ENCODE measurements at regions not wholly inside any gene's neighbourhood (a gene's known extent, or its start where the extent isn't known, plus 50 kb on each side); places are given as distances from the start of the nearest gene placed in this dataset.

DNA sequence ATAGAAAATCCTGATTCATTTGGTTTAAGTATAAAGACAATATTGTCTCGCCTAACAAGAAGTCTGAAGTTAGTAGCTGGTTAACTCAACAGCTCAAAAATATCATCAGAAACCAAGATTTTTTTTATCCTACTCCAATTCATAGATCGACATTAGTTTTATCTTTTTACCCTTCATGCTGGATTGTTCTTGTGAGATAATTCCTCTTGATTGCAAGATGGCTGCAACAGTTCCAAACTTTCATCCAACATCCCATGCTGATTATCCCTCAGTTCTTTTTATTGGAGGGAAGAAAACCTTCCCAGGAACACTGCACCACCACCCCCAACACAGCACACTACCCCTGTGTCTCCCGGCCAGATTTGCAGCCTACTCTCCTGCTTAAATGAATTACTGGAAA, 370.2 kb upstream of the RAB6C start:
- no peak for DNase-seq (ENCODE audit: low read depth, low spot score)

DNA sequence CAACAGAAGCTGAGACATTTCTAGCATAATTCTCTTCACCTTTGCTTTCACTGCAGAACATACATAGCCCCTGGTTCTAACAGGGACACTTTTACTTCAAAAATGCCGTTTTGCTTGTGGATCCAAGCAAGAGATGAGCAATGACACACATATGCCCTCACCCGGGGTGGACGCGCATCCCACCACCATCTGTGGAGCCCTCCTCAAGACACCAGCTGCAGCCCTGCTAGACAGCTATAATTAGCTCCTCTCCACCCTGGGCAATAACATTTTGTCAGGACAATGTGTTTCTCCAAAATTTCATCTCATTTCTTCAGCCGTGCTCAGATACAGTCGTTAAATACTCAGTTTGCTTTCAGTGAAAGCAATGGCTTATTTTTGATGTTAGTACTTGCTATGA, 368.7 kb upstream of the RAB6C start:
- DNase-seq (ENCODE audit: low read depth, low spot score): no peak

DNA sequence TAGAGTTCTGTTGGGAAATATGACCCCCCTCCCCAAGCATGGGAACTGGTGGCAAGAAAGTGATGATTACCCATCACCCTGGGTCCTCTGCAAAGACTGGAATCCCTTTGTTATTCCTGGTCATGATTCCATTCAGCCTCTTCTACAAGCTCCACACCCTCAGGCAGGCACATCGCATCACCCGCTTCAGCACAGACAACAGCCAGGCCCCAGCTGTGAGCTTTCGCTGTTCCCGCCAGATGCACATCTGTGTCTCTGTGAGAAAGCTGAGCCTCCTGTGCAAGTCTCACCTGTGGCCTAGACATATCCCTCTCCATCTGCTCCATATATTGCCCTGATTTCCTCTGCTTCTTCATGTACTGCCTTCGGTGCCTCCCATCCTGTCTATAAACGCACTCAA, 368.0 kb upstream of the RAB6C start:
- DNase-seq (ENCODE audit: low read depth, low spot score): no peak

DNA sequence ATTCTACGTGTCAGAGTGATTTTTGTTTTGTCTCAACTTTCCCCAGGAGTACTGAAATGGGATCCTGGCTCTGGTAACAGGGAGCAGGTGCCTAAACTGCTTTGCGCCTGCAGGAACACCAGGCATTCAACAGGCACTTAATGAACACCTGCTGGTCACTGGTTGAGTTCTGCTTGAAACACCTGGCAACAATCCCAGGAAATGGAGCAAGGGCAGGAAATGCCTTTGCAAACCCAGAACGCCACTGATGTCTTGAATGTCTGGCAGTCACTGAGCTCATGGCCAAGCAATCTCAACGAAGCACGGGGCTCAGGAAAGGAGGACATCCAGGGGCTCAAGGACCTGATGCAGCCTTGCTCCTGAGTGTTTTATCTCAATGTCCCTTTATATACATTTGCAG, 360.0 kb upstream of the RAB6C start:
- DNase-seq (ENCODE audit: low read depth, low spot score): no peak

DNA sequence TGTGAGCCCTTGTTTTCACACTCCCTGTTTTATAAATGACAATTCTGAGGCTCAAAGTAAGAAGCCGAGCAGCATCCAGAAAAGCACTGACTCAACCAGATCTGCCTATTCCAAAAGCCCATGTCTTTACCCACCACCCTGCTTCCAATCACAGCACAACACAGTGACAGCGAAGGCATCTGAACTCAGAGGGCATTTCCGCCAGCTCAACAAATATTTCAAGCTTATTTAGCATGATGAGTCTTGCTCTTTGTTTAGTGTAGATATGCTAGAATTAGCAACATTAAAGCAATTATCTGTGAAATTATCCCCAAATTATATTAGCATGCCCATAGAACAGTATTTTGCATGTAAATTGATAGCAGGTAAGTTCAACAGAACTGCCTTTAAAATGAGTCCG, 359.1 kb upstream of the RAB6C start:
- DNase-seq (ENCODE audit: low read depth, low spot score): no peak

DNA sequence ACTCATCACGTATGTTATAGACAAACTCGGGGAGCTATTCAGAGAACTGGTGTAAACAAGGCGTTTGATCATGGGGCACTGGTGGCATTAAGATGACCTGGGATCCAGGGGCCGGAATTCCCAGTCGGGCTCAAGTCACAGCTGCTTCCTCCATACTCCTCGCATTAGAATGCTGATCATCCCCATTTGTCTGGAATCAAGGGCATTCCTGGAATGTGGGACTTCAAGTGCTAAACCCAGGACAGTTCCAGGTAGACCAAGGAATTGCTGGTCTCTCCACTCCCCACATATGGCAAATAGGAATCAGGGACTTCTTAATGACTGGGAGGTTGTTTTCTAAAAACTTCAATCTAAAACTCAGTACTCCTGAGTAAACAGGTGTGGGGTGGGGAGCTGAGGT, 355.7 kb upstream of the RAB6C start:
- no peak for DNase-seq (ENCODE audit: low read depth, low spot score)

DNA sequence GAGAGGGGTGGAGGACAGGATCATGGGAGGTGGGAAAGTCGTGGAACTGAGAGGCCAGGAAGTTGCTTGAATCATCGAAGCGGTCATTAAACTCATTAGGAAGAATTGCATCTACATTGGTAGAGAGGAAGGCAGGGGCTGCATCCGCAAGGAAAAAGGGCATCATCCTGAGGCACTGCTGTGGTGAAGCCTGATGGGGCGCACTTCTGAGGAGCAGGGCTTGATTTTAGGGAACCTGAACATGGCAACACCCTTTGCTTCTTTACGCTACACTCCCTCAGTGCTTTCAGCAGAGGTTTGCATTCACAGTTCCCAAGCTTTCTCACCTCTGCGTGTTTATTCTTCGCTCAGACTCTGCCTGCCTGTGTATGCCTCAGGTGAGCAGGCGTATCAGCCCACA, 352.0 kb upstream of the RAB6C start:
- no peak for DNase-seq (ENCODE audit: low read depth, low spot score)

DNA sequence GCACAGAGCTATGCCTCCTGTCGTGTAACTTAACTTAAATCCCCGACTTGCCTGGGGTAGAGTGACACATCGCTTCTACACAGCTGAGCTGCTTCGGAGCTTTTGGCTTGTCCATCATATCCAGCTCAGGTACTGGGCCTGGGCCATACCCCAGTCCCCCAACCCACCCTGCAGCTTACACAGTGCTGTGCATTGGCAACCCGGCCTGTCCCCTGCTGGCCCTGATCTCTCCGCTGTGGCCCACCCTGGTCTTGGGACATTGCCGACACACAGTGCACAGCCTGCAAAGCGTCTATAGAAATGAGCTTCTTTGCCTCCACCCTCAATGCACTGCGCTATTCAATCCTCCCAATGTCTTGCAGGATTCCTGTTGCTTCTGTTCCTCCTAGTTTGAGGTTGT, 342.8 kb upstream of the RAB6C start:
- DNase-seq (ENCODE audit: low read depth, low spot score): no peak

DNA sequence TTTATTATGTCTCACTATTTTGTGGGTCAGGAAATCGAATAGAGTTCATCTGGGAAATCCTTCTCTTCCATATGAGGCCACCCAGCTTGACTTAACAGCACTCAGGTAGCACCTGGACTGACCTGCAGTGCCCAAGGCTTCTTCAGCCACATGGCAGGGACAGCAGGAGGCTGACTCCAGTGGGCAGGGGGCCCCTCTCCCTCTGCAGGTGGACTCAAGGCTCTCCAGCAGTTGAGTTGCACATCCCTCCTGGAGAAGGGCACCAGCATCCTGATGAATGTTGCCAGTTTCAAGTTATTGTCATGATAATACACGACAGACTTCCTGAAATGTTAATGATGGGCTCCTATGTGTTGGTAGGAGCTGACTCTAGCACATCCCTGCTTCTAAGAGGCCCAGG, 338.1 kb upstream of the RAB6C start:
- DNase-seq (ENCODE audit: low read depth, low spot score): no peak

DNA sequence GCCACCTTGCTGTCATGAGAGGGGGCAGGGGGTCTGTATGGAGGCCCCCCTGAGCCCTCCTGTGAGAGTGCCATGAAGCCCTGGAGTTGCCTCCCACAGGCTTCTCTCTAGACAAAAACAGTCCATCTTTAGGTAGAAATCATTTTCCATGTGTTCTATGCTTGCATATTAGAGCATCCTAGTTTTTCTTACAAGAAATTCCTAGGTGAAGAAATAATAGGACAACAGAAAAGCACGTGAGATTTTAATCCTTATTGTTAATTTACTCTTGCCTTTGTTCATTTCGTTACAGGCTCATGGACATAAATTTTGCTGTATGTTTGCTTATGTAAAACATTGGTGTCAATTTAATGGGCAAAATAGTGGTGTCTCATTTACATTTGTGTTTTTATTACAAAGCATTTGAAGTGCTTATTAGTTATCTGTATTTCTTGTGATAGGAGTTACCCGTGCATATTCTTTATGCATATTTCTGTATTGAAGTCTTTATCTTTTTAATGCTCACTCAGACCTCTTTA, 336.9 kb upstream of the RAB6C start:
- DNase-seq (ENCODE audit: low read depth, low spot score): no peak

DNA sequence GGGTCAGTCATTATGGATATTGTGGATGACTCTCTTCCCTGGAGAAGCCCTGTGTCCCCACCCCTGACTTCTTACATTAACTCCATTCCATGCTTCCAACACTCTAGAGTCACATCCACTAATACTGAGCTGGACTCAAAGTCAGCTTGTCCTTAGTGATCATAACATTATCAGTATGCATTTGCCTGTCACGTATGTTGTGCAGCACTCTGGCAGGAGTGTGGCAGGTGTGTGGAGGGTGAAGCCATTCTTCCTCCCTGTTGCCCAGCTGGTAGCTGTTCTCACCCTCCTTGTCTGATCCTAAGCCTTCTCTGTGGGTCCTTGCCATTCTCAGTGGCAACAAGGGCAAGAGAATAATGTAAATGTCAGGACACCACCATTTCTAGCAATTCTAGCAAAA, 334.1 kb upstream of the RAB6C start:
- no peak for DNase-seq (ENCODE audit: low read depth, low spot score)

DNA sequence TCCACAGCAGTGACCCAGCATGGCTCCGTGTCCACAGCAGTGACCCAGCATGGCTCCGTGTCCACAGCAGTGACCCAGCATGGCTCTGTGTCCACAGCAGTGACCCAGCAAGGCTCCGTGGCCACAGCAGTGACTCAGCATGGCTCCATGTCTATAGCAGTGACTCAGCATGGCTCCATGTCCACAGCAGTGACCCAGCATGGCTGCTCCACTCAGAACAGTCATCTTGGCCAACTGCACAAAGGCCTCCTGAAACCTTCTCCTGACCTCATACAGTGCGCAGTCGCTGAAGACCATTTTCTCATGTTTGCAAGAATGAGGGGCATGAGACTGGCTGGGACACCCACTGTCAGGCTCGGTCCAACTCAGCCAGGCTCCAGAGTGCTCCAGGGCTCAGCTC, 333.4 kb upstream of the RAB6C start:
- no peak for DNase-seq (ENCODE audit: low read depth, low spot score)

DNA sequence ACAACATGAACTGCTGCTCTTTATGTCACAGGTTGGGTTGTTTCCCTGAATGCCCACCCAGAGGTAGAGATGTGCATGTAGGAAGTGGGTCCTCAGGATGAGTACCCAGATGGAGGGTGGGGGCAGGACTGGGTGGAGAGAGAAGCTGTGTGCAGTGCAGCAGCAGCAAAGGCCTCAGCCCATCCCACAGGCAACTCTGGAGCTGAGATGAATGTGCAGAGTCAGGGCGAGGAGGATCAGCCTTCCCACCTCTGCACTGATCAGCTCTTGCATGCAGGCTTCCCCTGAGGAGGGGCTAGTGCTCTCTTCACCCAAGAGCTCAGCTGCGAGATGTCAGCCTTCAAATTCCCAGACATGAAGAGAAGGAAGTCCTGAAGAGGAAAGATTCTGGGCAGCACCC, 326.2 kb upstream of the RAB6C start:
- DNase-seq (ENCODE audit: low read depth, low spot score): no peak

DNA sequence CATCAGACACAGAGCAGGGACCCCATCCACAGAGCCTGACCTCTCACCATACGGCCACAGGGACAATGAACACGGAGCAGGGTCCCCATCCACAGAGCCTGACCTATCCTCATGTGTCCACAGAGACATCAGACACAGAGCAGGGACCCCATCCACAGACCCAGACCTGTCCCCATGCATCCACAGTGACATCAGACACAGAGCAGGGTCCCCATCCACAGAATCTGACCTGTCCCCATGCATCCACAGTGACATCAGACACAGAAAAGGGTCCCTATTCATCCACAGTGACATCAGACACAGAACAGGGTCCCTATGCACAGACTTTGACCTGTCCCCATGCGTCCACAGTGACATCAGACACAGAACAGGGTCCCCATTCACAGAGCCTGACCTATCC, 325.1 kb upstream of the RAB6C start:
- no peak for DNase-seq (ENCODE audit: low read depth, low spot score)

DNA sequence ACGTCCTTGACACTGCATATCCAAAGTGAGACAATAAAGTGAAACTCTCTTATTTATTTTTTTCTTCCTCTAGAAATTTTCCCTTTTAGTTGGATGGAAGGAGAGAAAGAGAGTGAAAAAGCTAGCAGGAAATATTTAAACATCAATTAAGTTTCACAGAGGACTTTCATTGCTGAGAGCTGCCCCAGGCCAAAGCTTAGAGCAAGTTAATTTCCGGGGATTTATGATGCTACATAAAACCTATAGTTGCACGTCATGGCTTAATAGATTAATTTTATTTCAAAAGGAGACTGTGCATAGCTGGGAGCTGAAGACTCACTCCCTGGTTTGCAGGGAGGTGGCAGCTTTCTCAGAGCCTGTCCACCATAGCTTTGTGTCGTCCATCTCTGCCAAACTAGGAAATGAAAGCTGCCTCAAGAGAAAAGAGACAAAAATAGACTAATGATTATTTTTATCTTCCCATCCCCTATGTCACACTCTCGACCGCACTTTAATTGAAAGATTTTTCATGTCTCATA, 323.3 kb upstream of the RAB6C start:
- DNase-seq (ENCODE audit: low read depth, low spot score): no peak

DNA sequence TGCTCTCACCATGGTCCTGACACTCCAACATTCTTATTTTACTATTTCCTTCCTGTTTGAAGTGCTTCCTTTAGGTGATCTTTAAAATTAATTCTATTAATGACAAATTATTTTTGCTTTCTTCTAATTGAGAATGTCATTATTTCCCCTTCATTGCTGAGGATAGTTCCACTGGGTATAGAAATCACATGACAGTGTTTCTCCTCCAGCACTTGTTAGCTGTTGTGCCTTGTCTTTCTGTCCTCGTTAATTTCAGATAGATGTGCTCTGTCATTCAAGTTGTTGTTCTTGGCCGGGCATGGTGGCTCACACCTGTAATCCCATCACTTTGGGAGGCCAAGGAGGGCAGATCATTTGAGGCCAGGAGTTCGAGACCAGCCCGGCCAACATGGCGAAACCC, 321.0 kb upstream of the RAB6C start:
- DNase-seq (ENCODE audit: low read depth, low spot score): no peak

DNA sequence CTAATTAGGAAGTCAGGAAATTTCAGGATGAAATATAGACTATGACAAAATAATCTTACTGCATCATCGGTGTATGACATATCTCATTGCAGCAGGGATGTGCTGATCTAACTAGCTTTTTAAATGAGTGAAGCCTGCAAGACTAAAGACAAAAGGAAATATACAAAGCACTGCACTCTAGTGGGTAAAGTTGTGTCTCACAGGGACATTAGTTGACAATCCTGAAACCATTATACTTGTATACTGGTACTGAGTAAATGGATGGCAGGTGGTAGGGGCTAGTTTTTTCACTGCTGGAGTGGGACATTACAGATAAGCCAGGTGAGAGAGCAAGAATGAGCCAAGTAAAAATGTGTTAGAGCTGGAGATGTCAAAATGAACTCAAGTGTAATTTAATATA, 317.5 kb upstream of the RAB6C start:
- DNase-seq (ENCODE audit: low read depth, low spot score): no peak

DNA sequence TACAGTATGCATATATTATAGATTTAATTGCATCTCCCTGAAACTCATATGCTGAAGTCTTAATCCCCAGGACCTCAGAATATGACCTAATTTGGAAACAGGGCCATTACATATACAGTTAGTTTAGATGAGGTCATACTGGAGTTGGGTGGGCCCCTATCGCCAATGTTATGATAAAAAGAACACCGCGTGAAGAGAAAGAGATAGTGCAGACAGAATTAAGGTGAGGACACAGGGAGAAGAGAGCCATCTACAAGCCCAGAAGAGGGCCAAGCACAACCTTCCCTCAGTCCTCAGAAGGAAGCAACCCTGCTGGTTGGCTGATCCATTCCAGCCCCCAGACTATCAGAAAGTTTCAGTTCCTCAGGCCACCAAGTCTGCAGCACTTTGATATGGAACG, 311.9 kb upstream of the RAB6C start:
- no peak for DNase-seq (ENCODE audit: low read depth, low spot score)

DNA sequence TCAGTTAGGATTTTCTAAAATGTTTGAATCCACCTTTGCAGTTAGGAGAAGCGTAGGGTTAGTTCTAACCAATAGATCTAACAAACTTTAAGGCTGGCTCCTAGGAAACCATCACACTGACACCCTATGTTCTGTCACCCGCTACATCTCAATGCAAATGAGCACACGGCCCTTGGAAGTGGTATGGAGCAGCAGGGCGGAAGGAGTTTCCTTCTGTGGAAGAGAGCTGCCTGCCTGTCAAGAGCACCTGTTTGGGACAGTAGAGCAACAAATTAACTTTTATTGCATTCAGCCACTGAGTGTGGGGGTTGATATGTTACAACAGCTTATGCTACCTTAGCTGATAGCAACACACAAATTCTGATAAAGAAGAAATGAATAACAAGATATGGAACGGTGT, 306.9 kb upstream of the RAB6C start:
- no peak for DNase-seq (ENCODE audit: low read depth, low spot score)

DNA sequence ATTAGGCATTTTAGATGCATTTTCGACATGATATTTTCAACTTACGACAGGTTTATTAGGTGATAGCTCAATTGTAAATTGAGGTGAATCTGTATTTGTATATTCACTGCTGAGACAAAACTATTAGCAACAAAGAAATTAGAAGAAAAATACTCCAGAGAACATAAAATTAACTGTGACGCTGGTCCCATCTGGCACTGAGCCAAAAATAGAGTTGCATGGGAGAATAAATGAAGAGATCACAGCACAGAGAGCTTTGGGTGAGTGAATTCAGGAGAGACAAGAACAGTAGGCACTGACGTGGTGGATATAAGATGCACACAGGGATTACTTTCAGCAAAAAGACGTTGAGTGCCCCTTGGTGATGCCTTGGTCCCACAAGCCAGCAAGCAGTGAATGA, 306.2 kb upstream of the RAB6C start:
- no peak for DNase-seq (ENCODE audit: low read depth, low spot score)

DNA sequence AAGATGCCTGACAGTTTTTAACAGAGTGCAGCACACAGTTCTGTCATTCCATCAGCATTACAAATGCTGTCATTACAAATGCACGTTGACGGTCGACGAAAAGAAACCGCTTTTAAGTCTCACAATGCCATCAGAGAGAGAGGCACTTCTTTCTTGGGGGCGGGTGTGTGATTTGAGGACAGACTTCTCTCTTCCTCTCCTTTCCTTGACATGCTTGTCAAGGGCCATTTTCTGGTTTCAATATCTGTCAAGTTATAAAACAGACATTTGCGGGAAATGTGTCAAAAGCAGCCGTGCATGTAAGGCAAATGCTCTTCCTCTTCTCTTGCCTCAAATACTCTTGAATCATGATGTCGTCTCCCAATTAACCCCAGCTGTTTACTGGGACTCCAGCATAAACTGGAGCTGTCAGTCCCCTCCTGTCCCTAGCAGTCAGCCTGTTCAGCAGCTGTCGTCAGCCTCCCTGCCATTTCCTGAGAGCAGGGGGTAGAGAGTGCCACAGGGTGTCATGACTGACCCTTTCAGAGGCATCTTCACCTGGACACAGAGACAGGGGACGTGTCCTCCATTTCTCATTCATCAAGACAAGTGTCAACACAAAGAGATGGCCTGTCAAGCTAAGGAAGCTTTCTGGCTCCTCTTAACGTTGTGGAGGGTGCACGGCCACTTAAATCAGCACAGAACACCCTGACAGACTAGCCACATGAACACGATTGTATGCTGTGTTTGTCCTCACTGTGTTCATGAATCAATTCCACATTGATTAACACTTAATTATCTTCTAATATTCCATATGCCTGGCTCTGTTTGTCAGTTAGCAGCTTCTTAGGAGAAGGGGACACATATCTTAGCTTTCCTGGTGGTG, 305.4 kb upstream of the RAB6C start:
- no peak for DNase-seq (ENCODE audit: low read depth, low spot score)

DNA sequence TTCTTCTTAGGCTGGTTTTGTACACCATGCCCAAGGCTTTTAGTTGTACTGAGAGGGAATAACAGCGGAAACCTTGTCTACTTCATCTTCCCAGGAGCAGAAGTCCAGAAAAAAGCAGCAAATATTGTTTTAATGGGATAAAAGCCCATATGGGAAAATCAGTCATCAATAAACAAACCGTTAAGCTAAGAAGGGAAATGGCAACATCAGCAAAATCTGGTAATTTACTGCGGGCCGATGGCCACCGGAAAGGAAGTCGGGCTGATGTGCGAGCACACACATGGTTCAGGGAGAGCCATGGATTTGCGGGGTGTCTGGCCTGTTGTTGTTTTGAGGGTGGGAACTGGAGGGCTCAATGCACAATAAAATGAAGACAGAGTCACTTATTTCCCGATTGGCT, 300.7 kb upstream of the RAB6C start:
- DNase-seq (ENCODE audit: low read depth, low spot score): no peak

DNA sequence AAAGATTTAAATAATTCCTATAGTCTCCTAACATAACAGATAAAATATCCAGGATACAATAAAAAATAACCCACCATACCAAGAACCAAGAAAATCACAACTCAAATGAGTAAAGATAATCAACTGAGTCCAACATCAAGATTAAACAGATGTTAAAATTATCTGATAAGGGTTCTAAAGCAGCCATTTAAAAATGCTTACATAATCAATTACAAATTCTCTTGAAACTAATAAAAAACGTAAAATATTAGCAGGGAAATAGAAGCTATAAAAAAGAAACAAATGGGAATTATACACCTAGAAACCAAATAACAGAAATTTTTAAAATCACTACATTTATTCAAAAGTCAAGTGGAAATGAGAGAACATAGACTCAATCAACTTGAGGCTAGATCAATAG, 297.7 kb upstream of the RAB6C start:
- DNase-seq (ENCODE audit: low read depth, low spot score): no peak

Measured in smooth muscle cell of the brain vasculature (primary cell).